OCI-LY3 (cell line): ENCODE measurements at regions not wholly inside any gene's neighbourhood (a gene's known extent, or its start where the extent isn't known, plus 50 kb on each side); places are given as distances from the start of the nearest gene placed in this dataset.

ENCODE experiments used
- EZH2phosphoT487 ChIP-seq: fragments of 200-600 bp; shearing (Covaris generic); IDR thresholded peaks from 2 replicates; pipeline ENCODE4 v1.6.1; 2018; ENCODE audit warnings: antibody characterized with exemption, mixed run types, low read depth
- TF ChIP-seq, protein P1 (sequence below): fragments of 200-600, 300-600 bp; sonication (generic); IDR thresholded peaks from 2 replicates; pipeline ENCODE4 v1.5.1; 2014; ENCODE audit warnings: antibody characterized with exemption, low read length, low read depth

DNA sequence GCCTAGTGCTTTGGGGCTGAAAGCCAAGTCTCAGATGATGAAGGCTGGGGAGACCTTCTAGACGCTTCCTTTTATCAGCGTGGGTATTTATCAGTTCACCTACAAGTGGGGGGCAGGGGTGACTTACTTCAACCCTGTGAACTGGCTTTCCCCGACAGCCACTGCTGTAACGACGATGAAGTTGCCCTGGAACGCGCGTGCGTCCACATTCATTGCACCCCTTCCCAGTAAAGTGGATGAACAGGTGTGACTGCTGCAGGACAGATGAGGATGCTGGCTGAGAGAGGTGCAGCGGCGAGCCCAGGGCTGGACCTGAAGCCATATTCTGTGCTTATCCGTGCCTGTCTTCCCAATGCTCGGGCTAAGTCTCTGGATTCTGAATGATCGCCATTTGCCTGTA lies 1122.3 kb downstream of the TBC1D22A start:
- TF ChIP-seq, protein P1, sequence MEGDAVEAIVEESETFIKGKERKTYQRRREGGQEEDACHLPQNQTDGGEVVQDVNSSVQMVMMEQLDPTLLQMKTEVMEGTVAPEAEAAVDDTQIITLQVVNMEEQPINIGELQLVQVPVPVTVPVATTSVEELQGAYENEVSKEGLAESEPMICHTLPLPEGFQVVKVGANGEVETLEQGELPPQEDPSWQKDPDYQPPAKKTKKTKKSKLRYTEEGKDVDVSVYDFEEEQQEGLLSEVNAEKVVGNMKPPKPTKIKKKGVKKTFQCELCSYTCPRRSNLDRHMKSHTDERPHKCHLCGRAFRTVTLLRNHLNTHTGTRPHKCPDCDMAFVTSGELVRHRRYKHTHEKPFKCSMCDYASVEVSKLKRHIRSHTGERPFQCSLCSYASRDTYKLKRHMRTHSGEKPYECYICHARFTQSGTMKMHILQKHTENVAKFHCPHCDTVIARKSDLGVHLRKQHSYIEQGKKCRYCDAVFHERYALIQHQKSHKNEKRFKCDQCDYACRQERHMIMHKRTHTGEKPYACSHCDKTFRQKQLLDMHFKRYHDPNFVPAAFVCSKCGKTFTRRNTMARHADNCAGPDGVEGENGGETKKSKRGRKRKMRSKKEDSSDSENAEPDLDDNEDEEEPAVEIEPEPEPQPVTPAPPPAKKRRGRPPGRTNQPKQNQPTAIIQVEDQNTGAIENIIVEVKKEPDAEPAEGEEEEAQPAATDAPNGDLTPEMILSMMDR, result no peak
- TF ChIP-seq EZH2phosphoT487, result no peak
